Cardiac fibroblast (primary cell): ENCODE measurements at regions not wholly inside any gene's neighbourhood (a gene's known extent, or its start where the extent isn't known, plus 50 kb on each side); places are given as distances from the start of the nearest gene placed in this dataset.
A peak's percentile ranks its signal among the peaks of the same experiment; 100 is the strongest.

Source experiments
- DNase-seq, 2 donors: peaks; one replicate each; pipeline versions ENCODE4 v3.0.0 to v3.0.0-alpha.2; 2010; ENCODE audit warnings: low read depth in 2 of 2
- H3K4me3 ChIP-seq, 2 donors: replicated peaks in 1 of 2; 1 replicate in 1 of 2; 2 replicates in 1 of 2; pipeline ENCODE4 v1.5.1; 2011; ENCODE audit warnings: low read depth in 2 of 2, low read length in 2 of 2, mild to moderate bottlenecking in 2 of 2, moderate library complexity in 1 of 2
- TF ChIP-seq, protein P1 (sequence below): IDR thresholded peaks from one replicate; pipeline ENCODE4 v1.5.1; 2011; ENCODE audit warnings: low read depth, mild to moderate bottlenecking, low read length, inconsistent platforms

DNA sequence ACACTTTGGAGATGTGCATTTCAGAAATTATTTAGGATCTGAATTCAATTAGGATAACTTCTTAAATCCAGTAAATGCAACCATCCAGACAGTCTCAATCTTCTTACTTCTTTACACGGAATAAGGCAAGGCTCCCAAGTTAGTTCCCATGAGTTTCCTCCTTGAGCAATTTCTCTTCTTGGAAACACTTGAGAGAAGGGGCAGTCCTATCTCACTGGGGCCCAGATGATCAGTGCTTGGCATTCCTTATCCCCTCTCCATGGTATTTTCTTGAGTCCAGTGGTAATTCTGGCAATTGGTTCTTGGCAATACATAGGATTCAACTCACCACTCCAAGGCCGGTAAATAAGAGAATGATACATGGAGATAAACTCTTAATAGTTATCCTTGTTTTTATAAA lies 87.1 kb upstream of the PTHLH start:
- TF ChIP-seq, protein P1, sequence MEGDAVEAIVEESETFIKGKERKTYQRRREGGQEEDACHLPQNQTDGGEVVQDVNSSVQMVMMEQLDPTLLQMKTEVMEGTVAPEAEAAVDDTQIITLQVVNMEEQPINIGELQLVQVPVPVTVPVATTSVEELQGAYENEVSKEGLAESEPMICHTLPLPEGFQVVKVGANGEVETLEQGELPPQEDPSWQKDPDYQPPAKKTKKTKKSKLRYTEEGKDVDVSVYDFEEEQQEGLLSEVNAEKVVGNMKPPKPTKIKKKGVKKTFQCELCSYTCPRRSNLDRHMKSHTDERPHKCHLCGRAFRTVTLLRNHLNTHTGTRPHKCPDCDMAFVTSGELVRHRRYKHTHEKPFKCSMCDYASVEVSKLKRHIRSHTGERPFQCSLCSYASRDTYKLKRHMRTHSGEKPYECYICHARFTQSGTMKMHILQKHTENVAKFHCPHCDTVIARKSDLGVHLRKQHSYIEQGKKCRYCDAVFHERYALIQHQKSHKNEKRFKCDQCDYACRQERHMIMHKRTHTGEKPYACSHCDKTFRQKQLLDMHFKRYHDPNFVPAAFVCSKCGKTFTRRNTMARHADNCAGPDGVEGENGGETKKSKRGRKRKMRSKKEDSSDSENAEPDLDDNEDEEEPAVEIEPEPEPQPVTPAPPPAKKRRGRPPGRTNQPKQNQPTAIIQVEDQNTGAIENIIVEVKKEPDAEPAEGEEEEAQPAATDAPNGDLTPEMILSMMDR: no peak
- H3K4me3 ChIP-seq: no peak overlapping the region
- DNase-seq: peak in 1 of 2 donors; percentile 49

DNA sequence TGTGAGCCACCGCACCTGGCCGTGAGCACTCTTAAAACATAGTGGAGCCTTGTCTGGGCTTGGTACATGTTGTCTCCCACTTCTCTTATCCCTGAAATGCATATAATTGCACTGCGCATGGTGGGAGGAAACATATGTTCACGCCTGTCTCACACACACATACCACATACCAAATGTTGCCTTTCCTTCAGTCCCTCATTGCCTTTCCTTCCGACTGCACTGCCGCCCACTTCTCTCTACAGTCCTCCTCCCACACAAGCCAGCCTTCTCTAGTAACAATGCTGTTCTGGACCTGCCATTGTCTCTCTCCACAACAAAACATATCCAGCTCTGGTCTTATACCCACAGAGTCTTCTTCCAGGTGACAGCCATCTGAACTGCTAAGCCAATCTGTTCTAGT lies 88.3 kb upstream of the PTHLH start:
- H3K4me3 ChIP-seq: no peak overlapping the region
- no peak for DNase-seq
- TF ChIP-seq, protein P1: no peak

DNA sequence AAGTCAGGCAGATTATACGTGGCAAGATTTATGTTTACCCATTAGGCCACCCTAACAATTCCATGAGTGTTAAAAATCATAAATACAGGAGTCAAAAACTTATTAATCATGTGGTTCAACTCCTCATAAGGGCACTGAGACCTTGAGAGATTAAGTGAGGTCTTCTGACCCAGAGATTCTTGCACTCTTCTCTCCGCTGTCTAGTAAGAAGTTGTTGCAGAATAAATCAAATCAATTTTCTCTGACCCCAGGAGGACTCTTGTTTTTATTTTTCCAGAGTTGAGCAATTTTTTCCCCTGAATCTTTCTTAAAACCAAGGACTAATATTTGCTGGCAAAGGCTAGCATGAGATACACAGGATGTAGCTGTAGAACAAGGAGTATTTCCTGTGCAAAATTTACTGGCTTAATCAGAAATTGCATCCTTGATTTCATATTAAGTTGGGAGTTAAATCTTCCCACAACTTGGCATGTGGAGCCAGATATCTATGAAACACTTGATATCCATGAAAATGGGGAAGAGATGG lies 90.9 kb upstream of the PTHLH start:
- no peak overlapping the region for H3K4me3 ChIP-seq
- peak; percentile 34 to 38 for DNase-seq
- TF ChIP-seq, protein P1: no peak

DNA sequence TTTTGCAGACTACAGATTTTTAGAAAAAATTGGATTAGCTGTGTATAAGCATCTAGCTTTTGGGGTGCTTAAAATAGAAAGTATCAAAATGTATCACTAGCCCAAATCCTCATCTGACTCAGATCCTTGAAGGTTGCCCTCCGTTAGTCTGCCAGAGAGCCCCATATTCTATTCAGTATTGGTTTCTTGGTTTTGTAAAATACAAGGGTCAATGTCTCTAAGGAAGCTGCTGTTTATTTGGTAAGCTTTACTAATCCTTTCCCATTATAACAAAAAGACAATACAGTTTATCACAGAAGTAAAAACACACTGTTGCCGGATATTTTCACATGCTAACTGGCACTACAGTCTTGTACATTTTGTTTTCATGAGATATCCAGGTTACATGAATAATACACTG lies 92.8 kb upstream of the PTHLH start:
- DNase-seq: peak in 1 of 2 donors; percentile 39
- TF ChIP-seq, protein P1: no peak
- H3K4me3 ChIP-seq: no peak overlapping the region

DNA sequence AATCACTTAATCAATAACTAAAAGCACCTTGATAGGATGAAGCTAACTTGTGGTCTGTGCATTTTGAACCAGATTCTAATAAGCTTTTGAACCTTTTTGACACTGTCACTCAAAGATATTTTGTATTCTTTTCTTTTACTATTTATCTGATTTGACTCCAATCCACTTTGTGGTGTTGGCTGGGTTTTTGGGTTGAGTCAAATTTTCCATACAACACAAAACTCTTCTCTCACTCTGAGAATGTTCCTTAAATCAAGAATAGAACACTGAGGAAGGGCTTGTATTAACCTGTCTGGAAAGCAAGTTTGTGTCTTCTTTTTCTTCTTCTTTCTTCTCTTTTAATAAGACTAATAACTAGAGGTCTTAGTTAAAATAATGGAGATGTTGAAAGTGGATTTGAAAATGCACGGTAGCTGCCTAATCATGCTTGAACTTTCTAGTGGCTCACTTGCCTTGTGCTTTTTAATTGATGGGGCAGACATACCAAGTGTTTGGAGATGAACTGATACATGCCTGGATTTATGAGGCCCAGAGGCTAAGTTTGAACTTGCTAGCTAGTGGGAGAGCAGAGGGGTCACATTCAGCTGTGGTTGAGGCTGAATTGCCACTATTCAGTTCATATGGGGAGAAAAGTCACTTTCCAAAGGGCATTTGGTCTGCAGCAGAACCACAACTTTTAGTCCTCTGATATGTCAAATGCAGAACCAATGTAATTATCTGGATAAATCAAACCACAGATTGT lies 93.5 kb upstream of the PTHLH start:
- DNase-seq: peak; percentile 28 to 47
- TF ChIP-seq, protein P1: no peak
- H3K4me3 ChIP-seq: no peak overlapping the region

DNA sequence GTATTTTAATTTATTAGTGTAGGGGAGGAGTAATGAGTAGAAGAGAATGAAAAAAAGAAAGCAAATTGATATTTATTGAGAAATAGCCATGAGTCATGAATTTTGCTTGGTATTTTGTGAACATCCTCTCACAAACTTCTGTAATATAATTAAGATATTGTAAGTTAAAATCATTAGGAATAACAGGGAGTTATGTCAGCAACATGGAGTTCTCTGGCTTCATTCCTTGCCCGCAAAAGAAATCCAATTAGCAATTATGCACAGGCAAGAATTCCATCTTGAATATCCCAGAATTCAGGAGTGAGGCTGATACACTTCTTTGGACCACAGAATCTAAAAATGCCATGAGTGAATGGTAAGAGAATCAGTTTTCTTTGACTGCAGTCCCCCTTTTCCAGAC lies 94.3 kb upstream of the PTHLH start:
- TF ChIP-seq, protein P1: no peak
- no peak for DNase-seq
- H3K4me3 ChIP-seq: no peak overlapping the region
